Central memory CD4-positive, alpha-beta T cell (primary cell): ENCODE measurements at regions not wholly inside any gene's neighbourhood (a gene's known extent, or its start where the extent isn't known, plus 50 kb on each side); places are given as distances from the start of the nearest gene placed in this dataset.
"Not testable (repeated sequence)": the region's sequence is repeated elsewhere in the genome, so short reads cannot be mapped to it uniquely, and the experiment has no call there.

Experiments
- DNase-seq: peaks from one replicate; pipeline ENCODE4 v3.0.0; 2022

DNA sequence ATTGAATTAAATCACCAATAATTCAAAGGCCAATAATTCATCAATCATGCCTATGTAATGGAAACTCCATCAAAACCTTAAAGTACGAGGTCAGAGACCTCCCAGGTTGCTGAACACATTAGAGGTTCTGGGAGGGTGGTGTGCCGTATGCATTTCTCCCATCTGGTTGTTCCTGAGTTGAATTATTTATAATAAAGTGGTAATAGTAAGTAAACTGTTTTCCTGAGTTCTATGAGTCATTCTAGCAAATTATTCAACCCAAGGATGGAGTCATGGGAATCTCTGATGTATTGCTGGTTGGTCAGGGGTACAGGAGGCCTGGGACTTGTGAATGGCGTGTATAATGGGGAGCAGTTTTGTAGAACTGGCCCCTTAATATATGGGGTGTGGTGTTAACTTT is 191.7 kb downstream of the CARTPT start:
- DNase-seq, result no peak

DNA sequence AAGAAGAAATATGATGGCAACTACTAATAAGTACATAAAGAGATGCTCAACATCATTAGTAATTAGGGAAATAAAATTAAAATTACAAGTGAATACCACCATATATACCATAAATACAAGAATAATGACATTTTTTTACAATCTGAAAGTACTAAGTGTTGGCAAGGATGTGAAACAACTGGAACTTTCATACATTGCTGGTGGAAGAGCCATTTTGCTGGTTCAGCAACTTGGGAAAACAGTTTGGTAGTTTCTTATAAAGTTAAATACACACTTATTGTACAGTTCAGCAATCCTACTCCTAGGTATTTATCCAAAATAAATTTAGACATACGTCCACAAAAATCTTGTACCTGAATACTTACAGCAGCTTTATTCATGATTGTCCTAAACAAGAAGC is 192.9 kb downstream of the CARTPT start:
- no peak for DNase-seq

DNA sequence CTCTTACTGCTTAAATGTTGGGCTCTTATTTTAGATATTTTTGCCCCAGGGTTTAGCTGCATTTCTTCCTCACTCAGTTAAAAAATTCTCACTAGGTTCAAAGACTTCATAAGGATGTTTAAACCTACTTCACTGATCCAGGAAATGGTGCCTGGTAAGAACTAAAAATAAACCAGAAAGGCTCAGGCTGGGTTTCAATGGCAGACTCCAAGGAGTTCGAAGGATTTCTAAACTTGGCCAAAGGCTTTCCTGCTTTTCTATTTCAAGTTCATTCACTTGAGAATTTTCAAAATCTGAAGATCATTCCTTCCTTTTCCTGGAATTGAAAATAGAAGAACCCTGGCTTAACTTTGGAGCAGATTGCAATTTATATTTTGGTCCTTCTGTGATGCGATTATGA is 193.0 kb upstream of the MAP1B start:
- DNase-seq, result no peak

DNA sequence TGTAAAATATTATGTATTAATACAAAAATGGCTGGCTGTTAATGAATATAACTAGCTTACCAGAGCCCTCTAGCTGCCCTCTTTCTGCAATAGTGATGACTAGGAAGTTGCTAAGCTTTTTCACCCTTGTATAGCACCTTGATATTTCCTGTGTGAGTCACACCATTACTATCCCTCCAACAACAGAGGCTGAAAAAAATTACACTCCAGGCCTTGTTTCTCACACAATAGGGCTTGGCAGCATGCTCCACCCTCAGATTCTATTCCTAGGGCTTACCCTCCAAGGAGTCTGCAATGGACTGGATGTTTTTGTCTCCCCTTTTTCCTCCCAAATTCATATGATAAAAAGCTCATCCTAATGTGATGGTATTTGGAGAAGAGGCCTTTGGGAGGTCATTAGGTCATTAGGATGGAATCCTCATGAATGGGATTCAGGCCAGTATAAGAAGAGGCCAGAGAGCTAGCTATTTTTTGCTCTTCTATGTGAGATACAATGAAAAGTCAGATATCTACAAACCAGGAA is 184.6 kb upstream of the MAP1B start:
- DNase-seq, result no peak

DNA sequence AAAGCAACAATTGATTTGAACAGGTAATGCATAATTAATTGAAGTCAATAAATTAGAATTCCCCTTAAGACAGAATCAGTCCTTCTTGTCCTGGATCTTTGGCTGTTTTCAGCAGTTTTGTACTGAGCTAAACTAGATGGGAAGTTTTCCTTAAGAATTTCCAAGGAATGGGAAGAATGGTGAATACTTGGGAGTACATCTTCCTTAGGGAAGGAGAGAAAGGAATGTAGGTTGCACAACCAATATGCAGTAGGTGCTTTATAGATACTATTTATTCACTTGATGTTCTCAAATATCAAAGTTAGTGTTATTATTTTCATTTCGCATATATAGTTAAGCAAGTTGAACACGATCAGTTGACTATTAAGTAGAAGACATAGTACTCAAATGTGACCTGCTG is 183.5 kb upstream of the MAP1B start:
- no peak for DNase-seq

DNA sequence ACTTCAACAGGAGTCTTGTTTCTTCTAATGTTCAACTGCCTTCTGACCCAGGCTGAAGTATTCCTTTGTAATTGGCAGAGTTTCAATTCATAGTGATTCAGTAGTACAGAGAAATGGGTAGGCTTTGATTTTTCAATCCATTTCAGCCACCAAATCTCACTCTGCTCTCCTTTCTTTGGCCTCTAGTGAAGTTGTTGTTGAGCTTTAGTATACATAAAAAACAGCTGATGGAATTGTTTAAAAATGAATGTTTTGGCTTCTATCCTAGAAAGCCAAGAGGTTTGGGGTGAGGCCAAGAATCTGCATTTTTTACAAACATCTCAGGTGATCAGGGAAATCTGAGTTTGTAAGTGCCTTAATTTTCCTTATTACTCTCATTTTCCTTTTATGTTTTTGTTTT is 182.9 kb upstream of the MAP1B start:
- no peak for DNase-seq

DNA sequence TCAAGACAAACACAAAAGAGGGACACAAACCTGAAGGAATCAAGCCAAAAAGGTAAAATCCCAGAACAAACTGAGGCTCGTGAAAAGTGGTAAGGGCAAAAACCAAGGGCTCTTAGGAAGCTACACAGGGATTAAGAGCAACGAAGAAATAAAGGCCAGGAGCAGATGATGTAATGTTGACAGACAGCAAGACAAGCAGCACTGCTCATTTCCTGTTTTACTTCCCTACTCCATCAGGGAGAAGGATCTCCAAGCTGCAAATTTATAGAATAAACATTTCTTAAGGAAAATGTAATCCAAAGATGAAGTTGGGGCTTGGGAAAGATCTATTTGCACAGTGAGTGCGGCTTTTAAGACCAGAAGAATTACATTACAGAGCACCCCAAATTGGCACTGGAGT is 182.3 kb upstream of the MAP1B start:
- no peak for DNase-seq

DNA sequence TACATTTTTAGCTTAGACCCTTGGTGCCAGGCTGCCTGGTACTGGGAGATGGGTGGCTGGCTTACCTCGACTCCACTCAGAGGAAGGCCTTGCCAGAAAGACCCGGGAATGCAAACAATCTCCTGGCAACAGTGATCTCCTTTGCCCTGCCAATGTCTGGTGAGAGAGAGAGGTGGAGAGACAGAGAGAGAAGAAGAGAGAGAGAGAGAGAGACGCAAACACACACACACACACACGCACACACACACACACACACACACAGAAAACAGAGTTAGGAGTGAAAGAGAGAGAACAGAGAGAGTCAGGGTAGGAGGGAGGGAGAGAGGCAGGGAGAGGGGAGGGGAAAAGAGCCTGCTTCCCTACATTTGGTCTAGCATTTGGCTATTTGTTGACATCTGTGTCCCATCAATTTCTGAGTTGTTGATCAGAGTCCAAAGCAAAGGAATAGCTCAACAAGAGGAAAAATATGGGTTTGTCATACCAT is 181.6 kb upstream of the MAP1B start:
- DNase-seq, result no peak

DNA sequence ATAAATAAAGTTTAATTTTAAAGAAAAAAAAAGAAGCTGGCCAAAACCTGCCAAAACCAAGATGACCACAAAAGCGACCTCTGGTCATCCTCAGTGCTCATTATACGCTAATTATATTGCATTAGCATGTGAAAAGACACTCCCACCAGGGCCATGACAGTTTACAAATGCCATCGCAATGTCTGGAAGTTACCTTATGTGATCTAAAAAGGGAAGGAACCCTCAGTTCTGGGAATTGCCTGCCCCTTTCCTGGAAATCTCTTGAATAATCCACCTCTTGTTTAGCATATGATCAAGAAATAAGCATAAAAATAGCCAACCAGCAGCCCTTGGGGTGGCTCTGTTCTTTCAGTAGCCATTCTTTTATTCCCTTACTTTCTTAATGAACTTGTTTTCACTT is 178.3 kb upstream of the MAP1B start:
- DNase-seq, result no peak

DNA sequence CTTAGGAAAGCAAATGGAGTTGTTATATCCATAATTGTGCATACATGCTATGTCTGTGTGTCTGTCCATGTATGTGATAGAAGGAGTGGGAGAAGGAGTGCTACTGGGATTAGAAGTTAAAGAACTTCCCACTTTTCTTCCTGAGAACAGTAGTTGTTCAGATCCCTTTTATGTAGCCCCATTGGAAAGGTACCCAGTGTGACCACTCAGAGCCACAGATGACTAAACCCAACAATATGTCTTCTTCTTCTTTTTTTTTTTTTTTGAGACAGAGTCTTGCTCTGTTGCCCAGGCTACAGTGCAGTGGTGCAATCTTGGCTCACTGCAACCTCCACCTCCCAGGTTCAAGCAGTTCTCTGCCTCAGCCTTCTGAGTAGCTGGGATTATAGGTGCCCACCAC is 176.7 kb upstream of the MAP1B start:
- DNase-seq, result not testable (repeated sequence)

DNA sequence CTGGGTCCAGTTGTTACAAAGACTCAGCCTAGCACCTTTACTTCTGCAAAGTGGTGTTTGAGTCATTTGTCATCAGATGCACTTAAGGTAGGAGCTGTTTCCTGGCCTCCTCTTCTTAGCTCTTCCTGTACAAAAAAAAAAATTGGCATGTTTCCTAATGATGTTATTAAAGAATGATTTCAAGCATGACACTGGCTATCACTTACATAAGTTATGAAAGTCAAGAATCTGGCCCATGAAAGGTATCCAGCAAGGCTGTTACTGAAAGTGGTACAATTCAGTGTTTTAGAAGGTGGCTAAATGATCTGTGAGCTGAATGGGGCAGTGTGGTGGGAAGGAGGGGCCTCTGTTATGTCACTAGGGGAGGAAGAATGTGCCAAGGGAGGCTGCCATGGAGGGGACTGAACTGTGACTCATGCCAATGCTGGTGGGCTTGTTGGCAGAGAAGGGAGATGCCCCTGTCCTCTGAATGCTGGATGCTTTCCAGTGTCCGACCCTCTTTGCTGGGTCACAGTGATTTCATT is 175.1 kb upstream of the MAP1B start:
- DNase-seq, result no peak

DNA sequence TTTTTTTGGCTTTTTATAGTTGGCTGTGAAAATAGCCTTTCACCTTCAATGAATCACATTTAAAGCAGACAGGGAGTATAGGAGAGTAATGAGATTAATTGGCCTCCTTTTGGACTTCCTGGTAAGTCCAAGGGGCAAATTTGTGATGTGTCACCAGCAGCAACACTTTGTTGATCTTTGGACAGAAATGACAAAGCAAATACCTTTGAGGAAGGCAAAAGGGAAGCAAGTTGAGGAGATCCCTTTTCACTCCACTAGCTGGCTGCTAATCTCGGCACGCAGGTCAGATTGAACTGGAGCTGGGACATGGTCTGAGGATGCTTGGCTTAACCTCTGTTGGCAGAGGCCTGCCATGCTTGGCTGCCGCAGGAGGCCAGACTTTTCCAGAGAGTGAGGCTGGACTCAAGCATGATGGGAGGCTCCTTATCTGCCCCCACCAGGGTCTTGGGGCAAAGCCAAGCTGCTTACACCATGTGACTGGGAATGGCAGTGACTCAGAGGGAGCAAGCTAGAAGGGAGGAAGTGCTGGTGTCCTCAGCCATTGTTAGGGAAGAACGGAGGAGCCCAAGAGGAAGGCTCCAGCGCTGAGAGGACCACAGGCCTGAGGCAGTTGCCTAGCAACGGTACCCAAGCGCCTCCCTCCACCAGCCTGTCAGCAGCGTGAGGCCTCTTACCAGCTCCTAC is 174.5 kb upstream of the MAP1B start:
- DNase-seq, result no peak

DNA sequence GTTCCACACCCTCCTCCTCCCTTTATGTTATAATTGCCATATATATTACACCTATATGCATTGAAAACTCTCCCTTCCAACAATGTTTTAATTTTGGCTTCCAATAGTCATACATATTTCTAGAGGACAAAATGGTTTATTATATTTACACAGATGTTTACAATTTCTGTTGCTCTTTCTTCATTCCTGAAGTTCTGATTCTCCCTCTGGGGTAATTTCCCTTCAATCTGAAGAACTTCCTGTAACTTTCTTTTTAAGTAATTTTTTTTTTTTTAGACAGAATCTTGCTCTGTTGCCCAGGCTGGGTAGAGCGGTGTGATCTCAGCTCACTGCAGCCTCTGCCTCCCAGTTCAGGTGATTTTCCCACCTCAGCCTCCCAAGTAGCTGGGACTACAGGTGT is 173.0 kb upstream of the MAP1B start:
- DNase-seq, result no peak

DNA sequence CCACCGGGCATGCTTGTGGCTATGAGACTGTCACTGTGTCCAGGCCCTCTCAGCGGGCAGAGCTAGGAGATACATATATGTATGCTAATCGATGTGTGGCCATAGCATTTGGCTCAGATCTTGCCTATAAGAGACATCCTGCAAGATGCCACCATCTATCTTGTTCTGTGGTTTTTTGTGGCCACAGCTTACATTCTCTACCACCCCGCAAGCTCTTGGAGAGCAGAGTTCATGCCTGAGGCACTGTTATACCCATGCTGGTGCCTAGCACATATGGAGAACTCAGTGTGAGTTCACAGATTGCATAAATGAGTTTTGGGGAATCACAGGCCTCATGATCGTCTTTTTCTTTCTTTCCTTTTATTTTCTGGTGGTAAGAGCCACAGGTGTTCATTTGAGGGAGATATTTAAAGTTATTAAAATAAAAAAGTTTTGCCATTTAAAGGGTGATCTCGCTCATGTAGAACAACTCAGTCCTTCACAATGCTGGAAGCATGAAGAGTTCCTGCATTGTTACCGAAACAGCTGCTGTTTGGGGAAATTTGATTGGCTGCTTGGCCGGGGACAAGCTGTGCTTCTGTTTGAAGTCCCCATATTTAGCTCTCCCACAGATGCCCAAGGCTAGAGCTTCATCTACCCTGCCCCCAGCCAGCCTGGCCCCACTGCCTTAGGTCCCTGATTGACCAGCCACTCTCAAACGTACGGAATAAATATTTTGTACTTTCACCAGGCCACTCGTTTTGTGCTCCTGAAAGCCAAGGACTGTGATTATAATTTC is 169.2 kb upstream of the MAP1B start:
- DNase-seq, result no peak

DNA sequence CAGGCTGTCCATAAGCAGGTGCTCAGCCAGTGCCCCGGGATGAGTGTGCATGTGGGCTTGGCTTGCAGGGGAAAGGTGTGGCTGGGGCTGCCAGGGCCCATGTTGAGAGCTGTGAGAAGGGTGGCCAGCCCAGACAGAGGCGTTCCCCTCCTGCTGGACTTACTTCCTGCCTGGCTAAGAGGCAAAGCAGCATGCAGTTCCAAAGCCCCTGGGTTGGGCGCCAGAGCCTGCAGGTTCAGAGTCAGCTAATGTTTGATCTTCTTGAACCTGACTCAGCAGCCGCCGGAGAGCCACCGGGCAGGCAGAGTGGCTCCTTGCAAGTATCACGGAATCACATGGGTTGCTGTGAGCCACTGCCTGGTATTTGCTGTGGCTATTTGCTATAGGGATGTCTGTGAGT is 168.4 kb upstream of the MAP1B start:
- DNase-seq, result no peak

DNA sequence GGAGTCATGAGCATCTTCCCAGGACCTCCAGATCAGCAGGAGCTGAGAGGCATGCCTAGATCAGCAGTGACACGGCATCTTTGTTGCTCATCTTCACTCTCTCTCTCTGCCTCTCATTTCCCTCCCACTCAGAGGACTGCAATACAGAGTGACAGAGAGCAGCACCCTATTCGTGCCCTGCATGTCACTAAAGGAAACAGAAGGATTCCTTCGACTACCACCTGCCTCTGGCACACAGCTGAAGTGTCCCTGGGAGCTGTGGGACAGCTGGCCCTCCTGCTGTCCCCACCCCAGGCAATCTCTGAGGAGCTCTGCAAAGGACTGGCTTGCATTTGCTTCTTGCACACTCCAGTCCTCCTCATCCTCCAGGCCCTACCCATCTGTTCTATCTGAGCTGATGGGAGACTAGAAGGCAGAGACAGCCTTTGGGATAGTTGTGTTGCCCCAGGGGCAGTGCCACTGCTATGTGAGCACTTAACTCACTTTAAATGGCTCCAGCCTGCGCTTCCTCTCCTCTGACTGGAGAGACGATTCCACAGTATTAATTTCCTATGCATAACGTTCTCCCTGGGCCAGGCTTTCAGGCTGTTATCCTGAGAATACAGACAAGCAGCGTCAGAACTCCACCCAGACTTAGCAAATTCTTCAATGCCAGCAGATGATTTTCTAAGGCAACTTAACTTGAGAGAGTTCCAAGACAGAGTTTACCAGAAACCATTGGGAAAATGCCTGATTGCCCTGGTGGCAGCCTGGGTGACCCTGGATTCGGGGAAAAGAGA is 167.6 kb upstream of the MAP1B start:
- no peak for DNase-seq

DNA sequence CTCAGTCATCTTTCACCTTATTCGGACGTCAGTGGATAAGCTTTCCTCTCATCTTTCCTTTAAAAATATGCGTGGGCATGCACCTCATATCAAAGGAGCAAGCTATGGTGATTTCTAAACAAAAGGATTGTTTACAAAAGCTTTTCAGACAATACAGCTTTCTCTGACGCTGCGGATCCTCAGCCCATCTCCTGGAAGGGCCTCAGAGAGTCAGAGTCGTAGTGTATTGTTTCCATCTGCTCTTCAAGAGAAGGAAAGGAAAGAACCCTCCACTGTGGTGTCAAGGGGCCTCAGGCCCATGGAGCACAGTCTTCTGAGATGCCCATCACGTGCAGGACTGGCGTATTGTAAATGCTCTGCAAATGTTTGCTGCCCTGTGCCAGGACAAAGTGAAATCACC is 163.4 kb upstream of the MAP1B start:
- no peak for DNase-seq

DNA sequence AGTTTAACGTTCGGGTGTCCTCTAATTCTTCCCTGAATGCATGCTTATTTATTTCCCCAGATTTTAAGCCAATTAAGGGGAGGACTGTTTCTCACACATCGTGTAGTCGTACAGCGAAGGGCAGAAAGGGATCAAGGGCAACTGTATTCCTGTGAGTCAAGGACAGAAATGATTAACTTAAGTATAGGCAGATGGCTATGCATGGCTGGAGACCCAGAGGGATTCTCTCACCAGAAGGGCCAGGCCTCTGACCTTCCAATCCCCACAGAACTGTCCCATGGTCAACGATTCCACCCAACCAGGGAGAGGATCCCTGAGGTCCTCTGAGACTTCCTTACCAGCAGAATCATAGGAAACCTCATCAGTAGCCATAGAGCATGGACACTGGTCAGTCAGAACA is 161.8 kb upstream of the MAP1B start:
- DNase-seq, result no peak

DNA sequence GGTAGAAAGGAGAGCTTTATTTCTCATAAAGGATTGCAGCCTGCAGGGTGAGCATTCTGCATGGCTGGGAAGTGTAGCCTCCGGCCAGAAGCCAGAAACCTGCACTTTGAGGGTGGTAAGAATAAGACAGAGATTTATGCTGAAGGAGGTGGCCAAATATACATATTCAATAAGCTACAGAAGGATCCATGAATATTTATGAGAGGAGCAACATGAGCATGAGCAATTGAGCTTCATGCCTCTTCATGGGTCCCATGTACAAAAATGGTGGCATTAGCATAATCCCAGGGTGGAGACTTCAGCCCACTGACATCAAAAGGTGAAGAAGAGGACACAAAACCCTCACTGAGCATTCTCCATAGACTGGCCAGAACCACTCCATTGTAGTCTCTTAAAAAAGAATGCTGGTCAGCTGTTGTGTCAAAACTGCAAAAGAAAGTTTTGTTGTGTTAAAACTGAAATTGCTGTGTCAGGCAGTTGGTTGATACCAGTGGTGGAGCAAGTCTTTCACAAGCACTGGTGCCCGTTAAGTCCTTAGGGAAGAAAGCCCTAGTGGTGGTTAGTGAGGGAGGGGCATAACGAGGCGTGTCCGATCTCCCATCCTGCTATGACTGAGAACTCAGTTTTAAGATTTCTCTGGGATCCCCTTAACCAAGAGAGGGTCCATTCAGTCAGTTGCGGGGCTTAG is 160.8 kb upstream of the MAP1B start:
- no peak for DNase-seq

DNA sequence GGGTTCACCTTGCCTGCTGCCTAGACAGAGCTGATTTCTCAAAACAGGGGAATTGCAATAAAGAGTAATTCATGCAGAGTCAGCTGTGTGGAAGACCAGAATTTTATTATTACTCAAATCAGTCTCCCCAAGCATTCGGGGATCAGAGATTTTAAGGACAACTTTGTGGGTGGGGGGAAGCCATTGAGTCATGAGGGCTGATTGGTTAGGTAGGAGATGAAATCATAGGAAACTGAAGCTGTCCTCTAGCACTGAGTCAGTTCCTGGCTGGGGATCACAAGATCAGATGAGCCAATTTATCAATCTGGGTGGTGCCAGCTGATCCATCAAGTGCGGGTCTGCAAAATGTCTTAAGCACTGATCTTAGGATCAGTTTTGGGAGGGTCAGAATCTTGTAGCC is 159.1 kb upstream of the MAP1B start:
- DNase-seq, result no peak

DNA sequence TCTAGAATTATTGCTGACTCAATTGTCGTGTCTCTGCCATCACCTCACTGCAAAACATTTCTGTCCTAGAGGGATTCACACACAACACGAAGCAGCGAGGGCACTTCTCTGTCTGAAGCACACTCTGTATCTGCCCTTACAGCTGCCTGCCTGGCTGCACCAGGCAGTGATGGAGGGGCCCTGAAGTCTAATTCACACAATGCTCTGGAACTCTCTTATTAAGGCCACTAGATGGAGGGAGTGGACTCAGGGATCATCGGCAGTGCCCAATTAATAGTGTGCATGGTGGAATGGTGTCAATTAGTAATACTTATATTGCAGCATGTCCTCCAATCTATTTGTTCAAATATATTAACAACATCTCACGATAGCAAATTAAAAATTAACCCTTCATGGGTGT is 157.5 kb upstream of the MAP1B start:
- no peak for DNase-seq

DNA sequence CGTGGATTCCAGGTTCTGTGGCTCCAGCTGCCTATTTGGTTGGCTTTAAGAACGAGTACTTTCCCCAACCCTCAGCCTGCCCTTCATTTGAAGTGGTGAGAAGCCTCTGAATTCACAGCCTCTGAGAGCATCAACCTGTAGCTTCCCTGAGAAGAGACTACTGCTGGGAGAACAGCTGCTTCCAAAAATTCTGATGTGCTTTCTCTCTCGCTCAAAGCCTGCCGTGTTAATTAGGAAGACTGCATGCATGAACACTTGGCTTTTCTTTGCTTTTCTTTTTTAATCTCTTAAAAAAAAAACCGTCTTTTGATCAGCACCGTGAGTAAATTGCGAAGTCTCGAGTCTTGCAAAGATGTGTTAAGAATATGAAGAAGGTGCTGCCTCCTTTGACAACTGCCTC is 153.4 kb upstream of the MAP1B start:
- DNase-seq, result no peak

DNA sequence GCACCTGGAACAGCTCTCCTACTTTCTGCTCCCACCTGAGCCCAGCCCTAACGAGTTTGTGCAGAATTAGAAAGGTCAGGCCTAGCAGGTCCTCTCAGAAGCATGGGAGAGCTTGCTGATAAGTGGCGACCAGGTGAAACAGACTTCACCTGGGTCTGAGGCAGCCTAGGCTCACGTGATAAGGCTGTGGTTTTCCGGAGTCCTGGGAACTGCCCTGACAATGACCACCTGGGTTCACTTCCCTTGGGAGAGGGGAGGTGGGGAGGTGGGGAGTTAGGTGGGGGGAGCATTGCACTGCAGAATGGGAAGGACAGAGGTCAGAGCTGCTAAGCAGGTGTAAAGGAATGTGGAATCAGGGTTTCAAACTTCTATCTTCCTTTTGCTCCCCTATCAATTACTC is 152.9 kb upstream of the MAP1B start:
- no peak for DNase-seq
